ENCODE measurements at regions not wholly inside any gene's neighbourhood (a gene's known extent, or its start where the extent isn't known, plus 50 kb on each side); places are given as distances from the start of the nearest gene placed in this dataset.
A peak's percentile ranks its signal among the peaks of the same experiment; 100 is the strongest.

- ATAC-seq (ENCODE audit: insufficient read depth, low FRiP score) = no peak
- Histone ChIP-seq H3K36me3 (ENCODE audit: control insufficient read depth in 4 of 4, insufficient read depth in 4 of 4, low read length in 4 of 4) (no peaks in the 10 kb centered on the region), H3K4me1 (ENCODE audit: control insufficient read depth in 5 of 5, insufficient read depth in 5 of 5, low read length in 5 of 5) (peaks cover 0 to 20% (median 11%) of the 10 kb centered on the region in 5 donors), H3K27ac (ENCODE audit: low read depth in 1 of 2, low read length in 1 of 2) (no peak overlapping the region), H3K27me3 (ENCODE audit: control insufficient read depth in 3 of 3, insufficient read depth in 3 of 3, low read length in 2 of 3) (no peaks in the 10 kb centered on the region), H3K9ac (ENCODE audit: insufficient read depth in 1 of 2, low read length in 2 of 2) (no peak overlapping the region), H3K4me3 (no peak overlapping the region), H3K9me3 (ENCODE audit: control insufficient read depth in 4 of 4, insufficient read depth in 3 of 4, low read length in 3 of 4) (no peaks in the 10 kb centered on the region)
- DNase-seq = no peak
- TF ChIP-seq CTCF (IDR thresholded peaks at IDR 0.05; ENCODE audit: control extremely low read depth, extremely low read depth) = no peak
- 90 to 92% methylated on average over 2 of the region's 2 CpGs for WGBS, 2 donors
Measured at GRCh38 chr9:108078811-108079210, 589.2 kb upstream of the KLF4 start.

GRCh38 chr9:108078375-108078774 is 588.8 kb upstream of the KLF4 start:
- H3K4me3 ChIP-seq = no peak overlapping the region
- peaks cover 0 to 20% (median 11%) of the 10 kb centered on the region in 5 donors for H3K4me1 ChIP-seq (ENCODE audit: control insufficient read depth in 5 of 5, insufficient read depth in 5 of 5, low read length in 5 of 5)
- H3K27me3 ChIP-seq (ENCODE audit: control insufficient read depth in 3 of 3, insufficient read depth in 3 of 3, low read length in 2 of 3) = no peaks in the 10 kb centered on the region
- no peak overlapping the region for H3K9ac ChIP-seq (ENCODE audit: insufficient read depth in 1 of 2, low read length in 2 of 2)
- no peak for TF ChIP-seq CTCF (IDR thresholded peaks at IDR 0.05; ENCODE audit: control extremely low read depth, extremely low read depth)
- H3K36me3 ChIP-seq (ENCODE audit: control insufficient read depth in 4 of 4, insufficient read depth in 4 of 4, low read length in 4 of 4) = no peaks in the 10 kb centered on the region
- whole genome bisulfite sequencing, 2 donors = 77 to 81% methylated on average over 8 of the region's 8 CpGs
- DNase-seq (peak; percentile 65 to 93 (median 91)), ATAC-seq (ENCODE audit: insufficient read depth, low FRiP score) (no peak)
- H3K27ac ChIP-seq (ENCODE audit: low read depth in 1 of 2, low read length in 1 of 2) = no peak overlapping the region
- no peaks in the 10 kb centered on the region for H3K9me3 ChIP-seq (ENCODE audit: control insufficient read depth in 4 of 4, insufficient read depth in 3 of 4, low read length in 3 of 4)

- 90 to 94% methylated on average over 10 of the region's 10 CpGs for WGBS, 2 donors
Measured at GRCh38 chr9:108077556-108077955, 588.0 kb upstream of the KLF4 start.

More at GRCh38 chr9:108077556-108077955, 588.0 kb upstream of the KLF4 start:
- ATAC-seq (ENCODE audit: insufficient read depth, low FRiP score) (no peak), DNase-seq (peak; percentile 22 to 52 (median 29))
- Histone ChIP-seq H3K4me1 (ENCODE audit: control insufficient read depth in 5 of 5, insufficient read depth in 5 of 5, low read length in 5 of 5) (peaks cover 0 to 20% (median 11%) of the 10 kb centered on the region in 5 donors), H3K27ac (ENCODE audit: low read depth in 1 of 2, low read length in 1 of 2) (no peak overlapping the region), H3K36me3 (ENCODE audit: control insufficient read depth in 4 of 4, insufficient read depth in 4 of 4, low read length in 4 of 4) (no peaks in the 10 kb centered on the region), H3K4me3 (no peak overlapping the region), H3K9ac (ENCODE audit: insufficient read depth in 1 of 2, low read length in 2 of 2) (no peak overlapping the region), H3K9me3 (ENCODE audit: control insufficient read depth in 4 of 4, insufficient read depth in 3 of 4, low read length in 3 of 4) (no peaks in the 10 kb centered on the region), H3K27me3 (ENCODE audit: control insufficient read depth in 3 of 3, insufficient read depth in 3 of 3, low read length in 2 of 3) (no peaks in the 10 kb centered on the region)
- no peak for TF ChIP-seq CTCF (IDR thresholded peaks at IDR 0.05; ENCODE audit: control extremely low read depth, extremely low read depth)
